ENCODE measurements at regions not wholly inside any gene's neighbourhood (a gene's known extent, or its start where the extent isn't known, plus 50 kb on each side); places are given as distances from the start of the nearest gene placed in this dataset.

GRCh38 chr11:32003335-32003734 lies 87.5 kb upstream of the RCN1 start:
- TF ChIP-seq, protein P1, sequence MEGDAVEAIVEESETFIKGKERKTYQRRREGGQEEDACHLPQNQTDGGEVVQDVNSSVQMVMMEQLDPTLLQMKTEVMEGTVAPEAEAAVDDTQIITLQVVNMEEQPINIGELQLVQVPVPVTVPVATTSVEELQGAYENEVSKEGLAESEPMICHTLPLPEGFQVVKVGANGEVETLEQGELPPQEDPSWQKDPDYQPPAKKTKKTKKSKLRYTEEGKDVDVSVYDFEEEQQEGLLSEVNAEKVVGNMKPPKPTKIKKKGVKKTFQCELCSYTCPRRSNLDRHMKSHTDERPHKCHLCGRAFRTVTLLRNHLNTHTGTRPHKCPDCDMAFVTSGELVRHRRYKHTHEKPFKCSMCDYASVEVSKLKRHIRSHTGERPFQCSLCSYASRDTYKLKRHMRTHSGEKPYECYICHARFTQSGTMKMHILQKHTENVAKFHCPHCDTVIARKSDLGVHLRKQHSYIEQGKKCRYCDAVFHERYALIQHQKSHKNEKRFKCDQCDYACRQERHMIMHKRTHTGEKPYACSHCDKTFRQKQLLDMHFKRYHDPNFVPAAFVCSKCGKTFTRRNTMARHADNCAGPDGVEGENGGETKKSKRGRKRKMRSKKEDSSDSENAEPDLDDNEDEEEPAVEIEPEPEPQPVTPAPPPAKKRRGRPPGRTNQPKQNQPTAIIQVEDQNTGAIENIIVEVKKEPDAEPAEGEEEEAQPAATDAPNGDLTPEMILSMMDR (conservative IDR thresholded peaks at IDR 0.05; ENCODE audit: low read length) = no peak
- no peak for TF ChIP-seq EZH2phosphoT487 (IDR thresholded peaks at IDR 0.05; ENCODE audit: borderline replicate concordance)
- H3F3A ChIP-seq (ENCODE audit: low read depth) = no peaks in the 10 kb centered on the region
- H3K79me2 ChIP-seq (ENCODE audit: insufficient read depth, low read length) = no peaks in the 10 kb centered on the region
- H3K9me3 ChIP-seq (ENCODE audit: insufficient read depth, low read depth, low read length) = no peaks in the 10 kb centered on the region
- H4K20me1 ChIP-seq (ENCODE audit: insufficient read depth, low read length, poor library complexity, severe bottlenecking) = no peaks in the 10 kb centered on the region
- H2AFZ ChIP-seq (ENCODE audit: low read length) = no peak overlapping the region
- no peak overlapping the region for H3K4me3 ChIP-seq (ENCODE audit: low read length, poor library complexity, severe bottlenecking)
- no peaks in the 10 kb centered on the region for H3K36me3 ChIP-seq (ENCODE audit: insufficient read depth, low read length)
- H3K9me2 ChIP-seq (replicated peaks; ENCODE audit: low read depth, low read length) = no peaks in the 10 kb centered on the region
- no peak overlapping the region for H3K9ac ChIP-seq (ENCODE audit: low read depth, low read length, poor library complexity, severe bottlenecking)
- H3K4me2 ChIP-seq (ENCODE audit: low read depth, low read length, poor library complexity, severe bottlenecking) = no peak overlapping the region
- no peaks in the 10 kb centered on the region for H3K4me1 ChIP-seq (ENCODE audit: insufficient read depth, low read length, poor library complexity, severe bottlenecking)
- H3K27me3 ChIP-seq (ENCODE audit: insufficient read depth, low read length, poor library complexity, severe bottlenecking) = no peaks in the 10 kb centered on the region

DNA sequence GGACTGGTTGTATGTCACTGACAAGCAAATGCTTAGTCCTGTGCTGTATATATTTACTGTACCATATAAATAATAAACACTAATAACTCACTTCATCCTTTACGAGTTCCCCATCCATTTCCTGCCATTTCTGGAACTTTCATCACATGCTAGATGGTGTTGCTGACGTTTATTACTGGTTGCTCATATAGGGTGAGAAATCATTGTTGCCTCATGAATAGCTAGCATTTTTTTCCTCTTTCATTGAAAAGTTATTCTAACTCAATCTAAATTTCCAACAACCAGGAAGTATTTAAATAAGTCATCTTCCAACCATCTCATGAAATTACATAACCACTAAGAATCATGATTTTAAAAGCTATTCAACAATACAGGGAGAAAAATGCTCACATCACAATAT lies 88.6 kb upstream of the RCN1 start:
- no peak overlapping the region for H3K4me2 ChIP-seq (ENCODE audit: low read depth, low read length, poor library complexity, severe bottlenecking)
- no peaks in the 10 kb centered on the region for H3K36me3 ChIP-seq (ENCODE audit: insufficient read depth, low read length)
- no peak overlapping the region for H2AFZ ChIP-seq (ENCODE audit: low read length)
- H3K9me3 ChIP-seq (ENCODE audit: insufficient read depth, low read depth, low read length) = no peaks in the 10 kb centered on the region
- H3K4me1 ChIP-seq (ENCODE audit: insufficient read depth, low read length, poor library complexity, severe bottlenecking) = no peaks in the 10 kb centered on the region
- no peak for TF ChIP-seq EZH2phosphoT487 (IDR thresholded peaks at IDR 0.05; ENCODE audit: borderline replicate concordance)
- TF ChIP-seq, protein P1 (conservative IDR thresholded peaks at IDR 0.05; ENCODE audit: low read length) = no peak
- H3K27me3 ChIP-seq (ENCODE audit: insufficient read depth, low read length, poor library complexity, severe bottlenecking) = no peaks in the 10 kb centered on the region
- H3K4me3 ChIP-seq (ENCODE audit: low read length, poor library complexity, severe bottlenecking) = no peak overlapping the region
- H3F3A ChIP-seq (ENCODE audit: low read depth) = no peaks in the 10 kb centered on the region
- no peaks in the 10 kb centered on the region for H3K9me2 ChIP-seq (replicated peaks; ENCODE audit: low read depth, low read length)
- no peaks in the 10 kb centered on the region for H4K20me1 ChIP-seq (ENCODE audit: insufficient read depth, low read length, poor library complexity, severe bottlenecking)
- no peaks in the 10 kb centered on the region for H3K79me2 ChIP-seq (ENCODE audit: insufficient read depth, low read length)
- H3K9ac ChIP-seq (ENCODE audit: low read depth, low read length, poor library complexity, severe bottlenecking) = no peak overlapping the region

DNA sequence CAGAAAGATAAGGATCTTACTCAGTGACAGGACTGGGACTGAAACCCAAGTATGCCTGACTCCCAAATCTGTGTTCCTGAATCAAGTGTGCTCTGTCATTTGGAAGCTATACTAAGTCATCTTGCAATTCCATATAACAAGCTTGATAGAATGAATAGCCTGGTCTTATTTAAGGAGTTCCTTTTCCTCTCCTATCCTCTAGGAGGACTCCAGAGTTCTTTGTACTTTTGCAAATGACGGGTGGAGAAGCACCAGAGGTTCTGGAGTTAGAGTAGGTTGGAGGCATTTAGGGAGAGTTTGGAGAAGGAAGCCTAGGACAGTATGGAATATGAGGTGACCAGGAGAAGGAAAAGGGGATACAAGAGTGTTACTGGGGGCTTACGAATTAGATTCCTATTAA lies 92.9 kb upstream of the RCN1 start:
- H3K9me2 ChIP-seq (replicated peaks; ENCODE audit: low read depth, low read length) = no peaks in the 10 kb centered on the region
- no peaks in the 10 kb centered on the region for H4K20me1 ChIP-seq (ENCODE audit: insufficient read depth, low read length, poor library complexity, severe bottlenecking)
- no peaks in the 10 kb centered on the region for H3K36me3 ChIP-seq (ENCODE audit: insufficient read depth, low read length)
- TF ChIP-seq EZH2phosphoT487 (IDR thresholded peaks at IDR 0.05; ENCODE audit: borderline replicate concordance) = no peak
- TF ChIP-seq, protein P1 (conservative IDR thresholded peaks at IDR 0.05; ENCODE audit: low read length) = no peak
- no peak overlapping the region for H2AFZ ChIP-seq (ENCODE audit: low read length)
- no peaks in the 10 kb centered on the region for H3K9me3 ChIP-seq (ENCODE audit: insufficient read depth, low read depth, low read length)
- H3K27me3 ChIP-seq (ENCODE audit: insufficient read depth, low read length, poor library complexity, severe bottlenecking) = no peaks in the 10 kb centered on the region
- H3K4me2 ChIP-seq (ENCODE audit: low read depth, low read length, poor library complexity, severe bottlenecking) = no peak overlapping the region
- H3K4me1 ChIP-seq (ENCODE audit: insufficient read depth, low read length, poor library complexity, severe bottlenecking) = peaks cover 9% of the 10 kb centered on the region
- no peaks in the 10 kb centered on the region for H3F3A ChIP-seq (ENCODE audit: low read depth)
- no peak overlapping the region for H3K4me3 ChIP-seq (ENCODE audit: low read length, poor library complexity, severe bottlenecking)
- no peak overlapping the region for H3K9ac ChIP-seq (ENCODE audit: low read depth, low read length, poor library complexity, severe bottlenecking)
- H3K79me2 ChIP-seq (ENCODE audit: insufficient read depth, low read length) = no peaks in the 10 kb centered on the region

Data from Loucy (cell line).